Midbrain (tissue), 1 donor: ENCODE measurements at regions not wholly inside any gene's neighbourhood (a gene's known extent, or its start where the extent isn't known, plus 50 kb on each side); places are given as distances from the start of the nearest gene placed in this dataset.
"Not testable (repeated sequence)": the region's sequence is repeated elsewhere in the genome, so short reads cannot be mapped to it uniquely, and the experiment has no call there.

ENCODE experiments used
- DNase-seq: peaks from one replicate; lab custom pipeline; 2025; lab: John Stamatoyannopoulos, UW

- no peak for DNase-seq
These were observed 274.5 kb downstream of the INHBA start for GRCh38 chr7:41428381-41428780.

DNA sequence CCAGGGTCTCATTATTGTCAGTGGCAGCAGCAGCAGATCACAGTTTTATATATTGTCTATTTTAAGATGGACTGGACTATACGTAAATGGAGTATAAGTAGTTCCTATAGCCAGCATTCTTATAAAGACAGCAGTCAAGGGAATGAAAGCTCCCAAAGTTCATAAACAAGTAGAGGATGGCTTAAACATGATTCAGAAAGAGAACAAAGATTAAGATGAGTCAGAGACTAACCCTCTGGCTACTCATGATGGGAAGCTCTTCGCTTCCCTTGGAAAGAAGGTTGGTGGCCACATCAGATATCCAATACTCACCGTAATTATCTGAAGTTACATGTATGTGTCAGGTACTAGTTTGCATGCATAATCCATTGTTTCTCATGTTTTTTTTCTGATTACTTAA lies 277.0 kb downstream of the INHBA start:
- DNase-seq: no peak

GRCh38 chr7:41421056-41421455 lies 281.8 kb downstream of the INHBA start:
- no peak for DNase-seq

- no peak for DNase-seq
These were observed 282.5 kb downstream of the INHBA start for GRCh38 chr7:41420421-41420820.

GRCh38 chr7:41418337-41418736 lies 284.6 kb downstream of the INHBA start:
- no peak for DNase-seq

- no peak for DNase-seq
These were observed 286.7 kb downstream of the INHBA start for GRCh38 chr7:41416208-41416595.

GRCh38 chr7:41415471-41416207 lies 287.3 kb downstream of the INHBA start:
- DNase-seq: no peak

GRCh38 chr7:41415051-41415450 lies 287.8 kb downstream of the INHBA start:
- no peak for DNase-seq

- DNase-seq: no peak
These were observed 298.4 kb downstream of the INHBA start for GRCh38 chr7:41404375-41405074.

GRCh38 chr7:41403291-41403690 lies 299.6 kb downstream of the INHBA start:
- no peak for DNase-seq

- no peak for DNase-seq
These were observed 301.1 kb downstream of the INHBA start for GRCh38 chr7:41401833-41402232.

DNA sequence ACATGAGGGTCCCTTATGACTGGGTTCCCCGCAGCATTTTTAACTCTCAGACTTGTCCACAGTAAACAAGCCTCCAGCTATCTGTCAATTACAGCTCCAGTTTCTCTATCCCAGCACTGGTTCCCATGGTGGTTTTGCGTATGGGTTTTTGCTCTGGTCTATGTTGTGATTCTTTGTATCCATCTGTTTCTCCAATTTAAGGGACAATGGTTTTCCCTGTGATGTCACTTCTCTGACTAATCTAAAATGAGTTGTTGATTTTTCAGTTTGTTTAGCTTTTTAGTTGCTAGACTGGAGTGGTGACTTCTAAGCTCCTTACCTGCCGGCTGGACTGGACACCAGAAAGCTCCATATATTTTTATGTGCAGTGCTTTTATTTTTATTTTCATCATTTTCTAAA lies 303.7 kb downstream of the INHBA start:
- DNase-seq: no peak

DNA sequence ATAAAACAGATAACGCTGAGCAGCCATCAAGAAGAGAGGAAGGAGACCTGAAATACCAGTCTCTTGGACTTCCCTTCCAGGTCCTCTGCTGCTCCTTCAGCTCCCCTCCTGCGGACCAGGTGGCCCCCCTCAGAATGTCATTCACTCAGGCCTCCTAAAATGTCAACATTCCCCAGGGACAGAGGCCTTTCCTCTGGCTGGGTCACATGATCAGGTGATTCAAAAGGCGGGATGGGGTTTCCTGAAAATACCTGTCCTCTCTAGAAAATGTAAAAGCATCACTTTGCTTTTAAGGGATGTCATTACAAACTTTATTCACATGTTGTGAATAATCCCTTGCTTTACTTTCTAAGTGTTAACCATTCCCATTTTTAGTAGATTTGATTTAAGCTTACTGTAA lies 311.1 kb downstream of the INHBA start:
- DNase-seq: no peak

GRCh38 chr7:41388933-41389332 lies 314.0 kb downstream of the INHBA start:
- not testable (repeated sequence) for DNase-seq

GRCh38 chr7:41385996-41386395 lies 316.9 kb downstream of the INHBA start:
- no peak for DNase-seq

DNA sequence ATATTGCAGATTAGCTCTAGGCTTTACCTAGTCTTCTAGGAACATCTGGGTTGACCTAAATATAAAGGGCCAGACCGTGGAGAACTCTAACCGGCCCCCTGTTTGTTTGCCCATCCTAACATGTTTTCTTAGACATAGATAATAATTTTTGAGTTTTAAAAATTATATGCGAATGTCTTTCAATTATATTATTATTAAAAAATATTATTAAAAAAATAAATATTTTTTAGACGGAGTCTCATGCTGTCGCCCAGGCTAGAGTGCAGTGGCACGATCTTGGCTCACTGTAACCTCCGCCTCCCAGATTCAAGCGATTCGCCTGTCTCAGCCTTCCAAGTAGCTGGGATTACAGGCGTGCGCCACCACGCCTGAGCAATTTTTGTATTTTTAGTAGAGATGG lies 318.5 kb downstream of the INHBA start:
- DNase-seq: no peak

- DNase-seq: no peak
These were observed 319.3 kb downstream of the INHBA start for GRCh38 chr7:41383596-41383995.

GRCh38 chr7:41378156-41378555 lies 324.7 kb downstream of the INHBA start:
- no peak for DNase-seq

GRCh38 chr7:41375582-41375981 lies 327.3 kb downstream of the INHBA start:
- no peak for DNase-seq

DNA sequence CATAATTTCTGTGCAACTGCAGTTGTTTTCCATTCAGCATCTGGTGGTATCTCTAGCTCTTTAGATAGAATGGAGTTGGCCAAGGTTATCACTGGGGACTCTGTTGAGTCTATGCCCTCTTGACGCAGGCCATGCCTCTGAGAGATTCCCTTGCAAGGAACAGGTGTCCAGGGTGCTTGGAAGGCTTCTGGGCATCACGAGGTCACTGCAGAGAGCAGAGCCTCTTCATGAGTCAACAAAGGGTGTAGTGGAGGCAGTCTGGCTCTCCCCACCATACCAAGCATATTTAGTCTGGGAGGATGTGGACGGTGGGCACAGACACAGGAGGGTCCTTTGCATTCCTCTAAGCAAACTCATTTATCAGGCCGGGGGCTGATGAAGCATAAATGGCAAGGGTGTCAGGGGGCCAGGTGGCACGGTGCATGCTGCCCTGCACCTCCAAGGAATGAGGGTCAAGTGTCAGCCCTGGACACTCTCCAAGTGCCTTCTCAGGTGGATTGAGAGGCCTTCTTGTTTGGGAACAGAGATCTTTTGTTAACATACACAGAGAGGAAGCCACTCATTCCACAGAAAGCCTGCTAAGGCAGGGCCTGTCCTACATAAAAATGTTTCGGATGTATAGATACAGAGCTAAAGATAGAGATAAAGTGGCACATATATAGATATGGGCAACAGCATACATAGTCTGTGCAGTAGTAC lies 328.6 kb downstream of the INHBA start:
- DNase-seq: no peak

DNA sequence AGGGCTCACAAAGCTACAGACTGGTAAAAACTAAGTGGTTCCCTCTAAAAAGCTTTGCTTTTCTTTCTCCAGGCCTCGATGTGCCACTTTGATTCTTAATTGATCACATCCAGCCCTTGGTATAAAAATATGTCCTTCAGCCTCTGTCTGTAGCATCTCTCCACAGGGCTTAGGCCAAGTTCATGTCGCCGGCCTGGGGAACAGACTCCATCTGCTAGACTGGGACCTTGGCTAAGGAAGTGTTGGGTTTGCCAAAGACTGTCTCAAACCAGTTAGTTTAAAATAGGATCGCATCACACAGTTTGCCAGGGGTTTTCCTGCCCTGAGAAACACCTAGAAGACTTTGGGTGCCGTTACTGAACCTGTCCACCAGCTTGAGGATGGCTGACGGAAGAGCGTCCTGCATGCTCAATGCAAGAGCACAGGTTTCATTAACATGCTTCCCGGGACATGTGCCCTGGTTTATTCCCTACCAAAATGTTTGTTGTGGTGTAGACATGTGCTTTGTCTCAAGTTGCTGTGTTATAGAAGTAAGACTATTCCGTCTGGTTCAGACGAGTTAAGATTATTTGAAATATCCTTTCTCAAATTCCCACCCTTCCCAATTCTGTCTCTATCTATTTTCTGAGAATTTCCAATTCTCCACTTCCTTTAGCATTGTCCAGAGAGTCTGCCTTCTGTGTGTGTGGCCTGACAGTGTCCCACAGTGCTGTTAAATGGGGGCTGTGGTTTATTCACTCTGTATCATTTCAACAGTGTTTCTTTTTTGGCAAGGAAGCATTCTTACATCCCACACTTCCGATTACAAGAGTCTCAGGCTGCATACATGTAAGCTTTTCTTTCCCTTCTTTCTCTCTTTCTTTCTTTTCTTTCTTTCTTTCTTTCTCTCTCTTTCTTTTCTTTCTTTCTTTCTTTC lies 334.7 kb downstream of the INHBA start:
- no peak for DNase-seq

DNA sequence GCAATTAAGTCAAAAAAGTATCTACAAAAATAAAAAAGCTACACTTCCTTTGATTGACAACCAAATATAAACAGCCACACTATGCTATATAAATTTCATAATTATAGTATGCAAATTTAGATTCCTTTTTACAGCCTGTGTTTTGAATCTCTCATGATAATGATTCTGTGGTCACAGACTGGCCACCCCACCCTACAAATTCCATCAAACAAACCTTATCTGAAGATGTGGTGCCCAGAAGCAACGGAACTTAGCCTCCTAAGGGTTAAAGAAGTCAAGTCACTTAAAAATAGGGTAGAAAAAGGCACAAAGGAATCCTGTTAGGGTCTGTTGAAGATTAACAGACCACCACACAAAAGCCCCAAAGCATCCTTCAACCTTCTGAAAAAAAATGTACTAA lies 351.8 kb downstream of the INHBA start:
- DNase-seq: no peak
